NB4 (cell line): ENCODE measurements at regions not wholly inside any gene's neighbourhood (a gene's known extent, or its start where the extent isn't known, plus 50 kb on each side); places are given as distances from the start of the nearest gene placed in this dataset.

Source experiments
- DNase-seq: peaks from one replicate; pipeline ENCODE4 v3.0.0; 2010; ENCODE audit warnings: low read depth
- H3K4me3 ChIP-seq: one replicate; pipeline ENCODE4 v1.5.1; 2011; ENCODE audit warnings: mild to moderate bottlenecking, low read depth, low read length, moderate library complexity
- MYC ChIP-seq: IDR thresholded peaks from 2 replicates; pipeline ENCODE4 v1.6.1; 2011; ENCODE audit warnings: low read depth, low read length
- POLR2A ChIP-seq: IDR thresholded peaks from 2 replicates; pipeline ENCODE4 v1.6.1; 2011; ENCODE audit warnings: mild to moderate bottlenecking; ENCODE audit not compliant: insufficient read length; ENCODE audit errors: extremely low read depth
- TF ChIP-seq, protein P1 (sequence below): IDR thresholded peaks from one replicate; pipeline ENCODE4 v1.5.1; 2012; ENCODE audit warnings: low read depth, low read length
- TF ChIP-seq, protein P2 (sequence below): IDR thresholded peaks from 2 replicates; pipeline ENCODE4 v1.6.1; 2011; ENCODE audit warnings: low read depth, low read length

DNA sequence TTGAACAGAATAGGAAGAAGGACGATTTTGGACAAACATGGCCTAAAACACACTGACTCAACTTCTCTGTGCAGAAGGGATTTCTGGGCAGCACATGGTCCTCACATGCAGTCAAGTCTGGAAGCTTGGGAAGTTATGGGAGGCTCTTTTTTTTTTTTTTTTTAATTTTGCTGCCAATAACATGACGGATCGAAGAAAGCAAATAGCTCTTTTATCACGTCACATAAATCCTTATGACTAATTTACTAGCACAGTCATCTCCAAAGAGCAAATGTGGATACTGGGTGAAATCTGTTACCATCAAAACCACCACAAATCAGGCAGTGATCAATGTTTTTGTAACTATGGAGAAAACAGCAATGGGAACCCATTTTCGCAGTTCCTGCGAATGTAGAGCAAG is 193.3 kb upstream of the FAM9B start:
- no peak for DNase-seq
- TF ChIP-seq, protein P1, sequence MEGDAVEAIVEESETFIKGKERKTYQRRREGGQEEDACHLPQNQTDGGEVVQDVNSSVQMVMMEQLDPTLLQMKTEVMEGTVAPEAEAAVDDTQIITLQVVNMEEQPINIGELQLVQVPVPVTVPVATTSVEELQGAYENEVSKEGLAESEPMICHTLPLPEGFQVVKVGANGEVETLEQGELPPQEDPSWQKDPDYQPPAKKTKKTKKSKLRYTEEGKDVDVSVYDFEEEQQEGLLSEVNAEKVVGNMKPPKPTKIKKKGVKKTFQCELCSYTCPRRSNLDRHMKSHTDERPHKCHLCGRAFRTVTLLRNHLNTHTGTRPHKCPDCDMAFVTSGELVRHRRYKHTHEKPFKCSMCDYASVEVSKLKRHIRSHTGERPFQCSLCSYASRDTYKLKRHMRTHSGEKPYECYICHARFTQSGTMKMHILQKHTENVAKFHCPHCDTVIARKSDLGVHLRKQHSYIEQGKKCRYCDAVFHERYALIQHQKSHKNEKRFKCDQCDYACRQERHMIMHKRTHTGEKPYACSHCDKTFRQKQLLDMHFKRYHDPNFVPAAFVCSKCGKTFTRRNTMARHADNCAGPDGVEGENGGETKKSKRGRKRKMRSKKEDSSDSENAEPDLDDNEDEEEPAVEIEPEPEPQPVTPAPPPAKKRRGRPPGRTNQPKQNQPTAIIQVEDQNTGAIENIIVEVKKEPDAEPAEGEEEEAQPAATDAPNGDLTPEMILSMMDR = no peak
- TF ChIP-seq, protein P2, sequence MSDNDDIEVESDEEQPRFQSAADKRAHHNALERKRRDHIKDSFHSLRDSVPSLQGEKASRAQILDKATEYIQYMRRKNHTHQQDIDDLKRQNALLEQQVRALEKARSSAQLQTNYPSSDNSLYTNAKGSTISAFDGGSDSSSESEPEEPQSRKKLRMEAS = no peak
- TF ChIP-seq MYC (no peak), POLR2A (no peak)
- H3K4me3 ChIP-seq = no peak overlapping the region

DNA sequence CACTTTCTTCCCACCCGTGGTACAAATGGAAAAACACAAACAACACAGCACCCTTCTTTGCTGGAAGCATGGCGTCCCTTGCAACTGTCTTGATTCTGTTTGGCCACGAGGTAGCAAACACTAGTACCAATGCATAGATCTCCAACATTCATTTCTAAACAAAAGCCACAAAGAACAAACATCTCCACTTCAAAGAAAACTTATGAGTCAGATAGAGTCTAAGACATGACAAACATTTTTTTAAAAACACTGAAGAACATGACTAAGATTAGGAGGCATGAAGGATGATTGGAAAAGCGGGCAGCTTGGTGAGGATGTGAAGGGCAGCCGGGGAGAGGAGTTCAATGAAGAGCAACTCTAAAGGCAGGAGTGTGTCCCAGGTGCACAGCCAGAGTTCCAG is 197.6 kb upstream of the FAM9B start:
- H3K4me3 ChIP-seq = no peak overlapping the region
- DNase-seq = no peak
- TF ChIP-seq POLR2A (no peak), MYC (no peak)
- TF ChIP-seq, protein P2 = no peak
- TF ChIP-seq, protein P1 = no peak

DNA sequence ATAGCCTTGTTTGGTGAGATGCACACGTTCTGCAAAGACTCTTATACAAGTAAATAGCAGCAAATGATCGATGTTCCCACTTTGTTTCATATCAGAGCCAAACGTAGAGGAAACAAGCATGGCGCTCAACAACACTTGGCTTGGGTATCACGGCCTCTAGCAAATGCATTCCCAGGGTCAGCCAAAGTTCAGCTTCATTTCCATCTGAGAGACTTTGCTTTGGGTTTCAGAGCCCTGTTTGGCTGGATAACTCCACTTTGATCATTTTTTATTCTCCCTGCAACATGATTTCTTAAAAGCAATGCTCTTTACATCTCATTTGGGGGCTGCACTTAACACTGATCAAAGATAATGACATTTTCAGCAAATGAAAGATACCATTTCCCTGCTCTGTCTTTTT is 199.2 kb upstream of the FAM9B start:
- TF ChIP-seq, protein P2 = no peak
- TF ChIP-seq MYC (no peak), POLR2A (no peak)
- TF ChIP-seq, protein P1 = no peak
- DNase-seq = no peak
- H3K4me3 ChIP-seq = no peak overlapping the region

DNA sequence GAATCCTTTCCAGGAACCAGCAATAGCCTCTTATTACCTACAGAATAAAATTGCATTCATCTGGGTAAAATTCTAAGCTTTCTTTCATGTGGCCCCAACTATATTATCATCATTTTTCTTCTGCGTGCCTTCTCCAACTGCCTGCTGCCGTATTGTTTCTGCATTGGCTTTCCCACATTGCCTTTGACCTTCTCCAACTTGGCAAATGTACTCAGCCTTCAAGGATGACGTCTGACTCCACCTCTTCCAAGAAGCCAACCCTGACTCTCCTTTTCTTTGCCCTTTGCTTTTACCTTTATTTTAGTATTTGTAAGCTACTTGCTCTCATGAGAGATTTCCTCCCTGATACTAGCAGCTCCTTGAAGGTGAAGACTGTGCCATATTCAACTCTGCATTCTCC is 200.4 kb upstream of the FAM9B start:
- no peak for TF ChIP-seq POLR2A
- TF ChIP-seq, protein P2 = no peak
- TF ChIP-seq, protein P1 = no peak
- TF ChIP-seq MYC = no peak
- no peak for DNase-seq
- H3K4me3 ChIP-seq = no peak overlapping the region

DNA sequence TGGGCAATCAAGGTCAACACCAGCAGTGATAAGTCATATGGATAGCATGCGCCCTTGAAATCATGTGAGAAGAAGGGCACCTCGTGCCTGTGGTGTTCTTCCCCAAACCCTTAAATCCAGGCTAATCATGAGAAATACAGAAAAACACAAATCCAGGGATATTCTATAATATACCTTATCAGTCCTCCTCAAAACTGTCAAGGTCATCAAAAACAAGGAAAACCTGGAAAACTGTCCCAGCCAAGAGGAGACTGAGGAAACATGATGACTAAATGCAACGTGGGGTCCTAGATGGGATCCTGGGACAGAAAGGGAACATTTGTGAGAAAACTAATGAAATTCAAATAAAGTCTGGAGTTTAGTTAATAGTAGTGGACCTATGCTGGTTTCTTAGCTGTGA is 201.8 kb upstream of the FAM9B start:
- TF ChIP-seq, protein P1 = no peak
- TF ChIP-seq, protein P2 = no peak
- TF ChIP-seq MYC = no peak
- no peak for TF ChIP-seq POLR2A
- DNase-seq = no peak
- H3K4me3 ChIP-seq = no peak overlapping the region

DNA sequence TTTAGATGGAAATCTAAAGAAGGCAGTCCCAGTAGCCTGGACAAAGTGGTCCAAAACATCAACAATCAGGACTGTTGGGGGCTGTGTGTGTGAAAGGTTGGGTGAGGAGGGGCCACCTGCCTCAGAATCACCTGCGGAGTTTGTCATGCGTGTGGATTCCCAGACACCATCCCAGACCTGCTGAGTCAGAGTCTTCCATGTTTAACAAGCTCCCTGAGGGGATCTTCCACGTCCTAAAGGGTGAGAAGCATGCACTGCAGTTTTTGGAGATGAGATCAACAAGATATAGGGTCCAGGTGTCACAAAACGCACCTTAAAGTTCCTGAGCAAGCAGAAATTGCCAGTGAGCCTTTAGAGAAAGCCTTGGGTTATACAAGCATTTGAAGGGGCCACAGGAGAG is 207.0 kb upstream of the FAM9B start:
- TF ChIP-seq, protein P2 = no peak
- TF ChIP-seq POLR2A (no peak), MYC (no peak)
- TF ChIP-seq, protein P1 = no peak
- DNase-seq = no peak
- H3K4me3 ChIP-seq = no peak overlapping the region
